CD8-positive, alpha-beta memory T cell (primary cell): ENCODE measurements at regions not wholly inside any gene's neighbourhood (a gene's known extent, or its start where the extent isn't known, plus 50 kb on each side); places are given as distances from the start of the nearest gene placed in this dataset.

Experiments
- CTCF ChIA-PET: fragments of 350-600 bp; sonication (Branson Sonifier 250); formaldehyde crosslinking; loops from one replicate; lab custom pipeline; 2021; ENCODE audit warnings: antibody characterized with exemption; lab: Charles Lee
- POLR2A ChIA-PET: fragments of 350-600 bp; sonication (Branson Sonifier 250); formaldehyde crosslinking; loops from one replicate; lab custom pipeline; 2021; ENCODE audit warnings: antibody characterized with exemption; lab: Charles Lee
- DNase-seq, 5 donors: peaks; one replicate each; pipeline versions ENCODE4 v3.0.0 to v3.0.0-alpha.2; 2020 to 2022; ENCODE audit warnings: mixed read lengths in 1 of 5
- H3K27ac ChIP-seq: one replicate; pipeline ENCODE4 v1.7.0; 2013; ENCODE audit warnings: low read depth, mild to moderate bottlenecking, low read length, moderate library complexity
- H3K27me3 ChIP-seq: 2 replicates; pipeline ENCODE4 v1.7.0; 2013; ENCODE audit warnings: low read length, mild to moderate bottlenecking; ENCODE audit not compliant: insufficient read depth, poor library complexity, severe bottlenecking
- H3K36me3 ChIP-seq: 2 replicates; pipeline ENCODE4 v1.7.0; 2013; ENCODE audit warnings: mild to moderate bottlenecking, low read length, moderate library complexity; ENCODE audit not compliant: insufficient read depth
- H3K4me1 ChIP-seq: 2 replicates; pipeline ENCODE4 v1.7.0; 2013; ENCODE audit warnings: mild to moderate bottlenecking, low read length, moderate library complexity; ENCODE audit not compliant: insufficient read depth
- H3K4me3 ChIP-seq: 2 replicates; pipeline ENCODE4 v1.7.0; 2013; ENCODE audit warnings: mild to moderate bottlenecking, low read length
- H3K9me3 ChIP-seq: 2 replicates; pipeline ENCODE4 v1.7.0; 2013; ENCODE audit warnings: mild to moderate bottlenecking, low read length
- H3K27ac Mint-ChIP-seq, 8 donors: one replicate each; pipeline ENCODE4 v1.8.0; 2020 to 2021; ENCODE audit warnings: mixed read lengths in 8 of 8, mild to moderate bottlenecking in 6 of 8, inconsistent platforms in 3 of 8, moderate library complexity in 3 of 8
- H3K27me3 Mint-ChIP-seq, 2 donors: one replicate each; pipeline ENCODE4 v1.8.0; 2020 to 2021; ENCODE audit warnings: mixed read lengths in 2 of 2, mild to moderate bottlenecking in 1 of 2, moderate library complexity in 1 of 2
- H3K36me3 Mint-ChIP-seq, 3 donors: one replicate each; pipeline ENCODE4 v1.8.0; 2020 to 2021; ENCODE audit warnings: mixed read lengths in 3 of 3, inconsistent platforms in 1 of 3, mild to moderate bottlenecking in 1 of 3
- H3K4me1 Mint-ChIP-seq, 3 donors: one replicate each; pipeline ENCODE4 v1.8.0; 2020 to 2021; ENCODE audit warnings: mixed read lengths in 3 of 3, inconsistent platforms in 1 of 3, mild to moderate bottlenecking in 1 of 3
- H3K4me3 Mint-ChIP-seq, 7 donors: one replicate each; pipeline ENCODE4 v1.8.0; 2020 to 2021; ENCODE audit warnings: mixed read lengths in 7 of 7, mild to moderate bottlenecking in 6 of 7, moderate library complexity in 4 of 7, inconsistent platforms in 2 of 7
- H3K9me3 Mint-ChIP-seq, 5 donors: one replicate each; pipeline ENCODE4 v1.8.0; 2020 to 2022; ENCODE audit warnings: mixed read lengths in 5 of 5, mild to moderate bottlenecking in 3 of 5, moderate library complexity in 2 of 5, inconsistent platforms in 1 of 5

DNA sequence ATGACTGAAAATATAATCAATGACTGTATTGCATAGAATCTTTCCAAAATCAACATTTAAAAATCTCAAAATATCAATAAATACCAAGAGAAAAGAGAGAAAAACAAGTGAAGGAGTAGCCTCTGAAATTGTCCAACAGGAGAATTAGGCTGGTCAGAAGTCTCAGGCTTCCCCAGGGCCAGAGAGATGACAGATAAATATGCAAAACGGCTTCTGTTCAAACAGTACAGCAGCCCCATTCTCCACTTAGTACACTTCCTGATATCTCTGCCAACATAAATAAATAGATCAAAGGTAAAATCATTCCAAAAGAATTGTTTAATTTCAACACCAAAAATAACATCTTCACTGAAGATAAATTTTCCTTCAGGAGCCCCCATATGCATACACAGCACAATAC, 204.7 kb upstream of the GABRA2 start:
- ChIA-PET CTCF (no interaction called here), POLR2A (no interaction called here)
- Mint-ChIP-seq H3K4me1 (no peaks in the 10 kb centered on the region), H3K27ac (no peak overlapping the region), H3K36me3 (no peaks in the 10 kb centered on the region), H3K9me3 (peaks cover 4 to 25% (median 12%) of the 10 kb centered on the region in 5 donors), H3K4me3 (no peak overlapping the region), H3K27me3 (no peaks in the 10 kb centered on the region)
- no peaks in the 10 kb centered on the region for H3K36me3 ChIP-seq
- no peak overlapping the region for H3K4me3 ChIP-seq
- no peak for DNase-seq
- H3K27me3 ChIP-seq = no peaks in the 10 kb centered on the region
- H3K27ac ChIP-seq = no peak overlapping the region
- H3K4me1 ChIP-seq = no peaks in the 10 kb centered on the region
- no peaks in the 10 kb centered on the region for H3K9me3 ChIP-seq

- Histone ChIP-seq H3K27me3 (no peaks in the 10 kb centered on the region), H3K27ac (no peak overlapping the region), H3K9me3 (no peaks in the 10 kb centered on the region), H3K36me3 (no peaks in the 10 kb centered on the region), H3K4me1 (no peaks in the 10 kb centered on the region), H3K4me3 (no peak overlapping the region)
- H3K9me3 Mint-ChIP-seq = peaks cover 0 to 19% (median 5%) of the 10 kb centered on the region in 5 donors
- ChIA-PET CTCF (no interaction called here), POLR2A (no interaction called here)
- no peak overlapping the region for H3K4me3 Mint-ChIP-seq
- H3K27me3 Mint-ChIP-seq = no peaks in the 10 kb centered on the region
- no peak overlapping the region for H3K27ac Mint-ChIP-seq
- no peaks in the 10 kb centered on the region for H3K4me1 Mint-ChIP-seq
- no peaks in the 10 kb centered on the region for H3K36me3 Mint-ChIP-seq
- no peak for DNase-seq
Measured at GRCh38 chr4:46586566-46586965, 196.6 kb upstream of the GABRA2 start.

DNA sequence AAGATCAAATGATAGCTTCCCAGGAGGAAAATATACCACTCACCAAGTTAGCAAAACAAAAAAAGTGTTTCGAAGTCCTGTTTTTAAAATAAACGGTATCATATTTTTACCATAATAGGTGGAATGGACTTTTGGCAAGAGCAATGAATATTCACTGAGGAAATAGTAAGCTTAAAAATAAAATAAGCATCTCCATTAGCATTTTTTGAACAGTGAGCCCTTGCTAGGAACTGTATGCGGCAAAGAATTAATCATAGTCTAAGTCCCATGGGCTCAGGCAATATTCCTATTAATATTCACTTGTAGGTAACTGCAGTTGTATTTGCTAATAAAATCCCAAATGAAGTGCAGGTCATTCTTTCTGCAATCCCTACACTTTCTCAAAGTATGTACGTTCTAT, 191.7 kb upstream of the GABRA2 start:
- CTCF ChIA-PET = no interaction called here
- no peak overlapping the region for H3K4me3 ChIP-seq
- no peaks in the 10 kb centered on the region for H3K4me1 Mint-ChIP-seq
- H3K9me3 Mint-ChIP-seq = peaks cover 0 to 30% (median 0%) of the 10 kb centered on the region in 5 donors
- no peaks in the 10 kb centered on the region for H3K27me3 ChIP-seq
- H3K9me3 ChIP-seq = no peaks in the 10 kb centered on the region
- H3K4me1 ChIP-seq = no peaks in the 10 kb centered on the region
- POLR2A ChIA-PET = no interaction called here
- no peaks in the 10 kb centered on the region for H3K36me3 Mint-ChIP-seq
- H3K27ac Mint-ChIP-seq = no peak overlapping the region
- DNase-seq = no peak
- no peak overlapping the region for H3K4me3 Mint-ChIP-seq
- H3K27ac ChIP-seq = no peak overlapping the region
- H3K36me3 ChIP-seq = no peaks in the 10 kb centered on the region
- no peaks in the 10 kb centered on the region for H3K27me3 Mint-ChIP-seq

DNA sequence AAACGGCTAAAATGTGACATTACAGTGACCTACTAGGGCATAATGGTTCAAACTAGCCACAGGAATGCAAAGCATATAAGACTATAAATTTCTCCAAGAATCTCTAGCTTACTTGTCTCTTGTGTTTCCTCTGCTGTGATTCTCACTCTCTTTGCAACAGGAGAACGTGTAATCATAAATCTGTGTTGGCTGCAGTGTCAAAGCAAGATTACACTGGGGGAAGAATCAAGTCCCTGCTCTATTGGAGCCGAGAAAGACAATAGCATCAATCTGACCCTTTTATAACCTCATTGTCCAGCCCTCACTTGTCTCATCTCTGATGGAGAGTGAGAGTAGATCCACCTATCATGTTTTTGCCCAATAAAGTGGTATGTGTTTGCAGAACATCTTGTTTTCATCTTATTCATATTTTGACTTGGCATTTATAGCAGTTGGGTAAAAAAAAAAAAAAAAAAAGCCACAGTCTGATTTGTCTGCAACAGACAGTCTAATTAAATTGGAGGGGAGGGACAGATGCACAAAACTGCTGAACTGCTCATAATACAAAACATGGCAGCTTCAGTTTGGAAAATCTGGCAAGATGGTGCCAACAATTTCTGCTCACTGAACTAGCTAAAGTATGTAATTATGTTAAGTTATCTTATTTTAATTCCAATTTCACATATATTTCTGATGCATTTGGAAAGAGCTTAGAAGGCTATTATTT, 165.0 kb upstream of the GABRA2 start:
- no peaks in the 10 kb centered on the region for H3K27me3 ChIP-seq
- Mint-ChIP-seq H3K4me3 (no peak overlapping the region), H3K27me3 (no peaks in the 10 kb centered on the region), H3K9me3 (peaks cover 0 to 27% (median 5%) of the 10 kb centered on the region in 5 donors), H3K4me1 (no peaks in the 10 kb centered on the region), H3K36me3 (no peaks in the 10 kb centered on the region), H3K27ac (no peak overlapping the region)
- no peak for DNase-seq
- H3K4me3 ChIP-seq = no peak overlapping the region
- H3K27ac ChIP-seq = no peak overlapping the region
- ChIA-PET CTCF (no interaction called here), POLR2A (no interaction called here)
- H3K4me1 ChIP-seq = no peaks in the 10 kb centered on the region
- no peaks in the 10 kb centered on the region for H3K36me3 ChIP-seq
- no peaks in the 10 kb centered on the region for H3K9me3 ChIP-seq

- Mint-ChIP-seq H3K36me3 (no peaks in the 10 kb centered on the region), H3K27me3 (no peaks in the 10 kb centered on the region), H3K9me3 (peaks cover 0 to 20% (median 5%) of the 10 kb centered on the region in 5 donors), H3K27ac (no peak overlapping the region), H3K4me1 (no peaks in the 10 kb centered on the region), H3K4me3 (no peak overlapping the region)
- ChIA-PET CTCF (no interaction called here), POLR2A (no interaction called here)
- Histone ChIP-seq H3K36me3 (no peaks in the 10 kb centered on the region), H3K27me3 (no peaks in the 10 kb centered on the region), H3K4me3 (no peak overlapping the region), H3K9me3 (no peaks in the 10 kb centered on the region), H3K4me1 (no peaks in the 10 kb centered on the region), H3K27ac (no peak overlapping the region)
- DNase-seq = no peak
Measured at GRCh38 chr4:46550471-46550870, 160.5 kb upstream of the GABRA2 start.

GRCh38 chr4:46549125-46549524, 159.2 kb upstream of the GABRA2 start:
- no peaks in the 10 kb centered on the region for H3K4me1 Mint-ChIP-seq
- ChIA-PET CTCF (no interaction called here), POLR2A (no interaction called here)
- Histone ChIP-seq H3K36me3 (no peaks in the 10 kb centered on the region), H3K4me1 (no peaks in the 10 kb centered on the region), H3K27me3 (no peaks in the 10 kb centered on the region), H3K27ac (no peak overlapping the region), H3K9me3 (no peaks in the 10 kb centered on the region), H3K4me3 (no peak overlapping the region)
- no peaks in the 10 kb centered on the region for H3K27me3 Mint-ChIP-seq
- H3K36me3 Mint-ChIP-seq = no peaks in the 10 kb centered on the region
- peaks cover 0 to 20% (median 4%) of the 10 kb centered on the region in 5 donors for H3K9me3 Mint-ChIP-seq
- H3K27ac Mint-ChIP-seq = no peak overlapping the region
- H3K4me3 Mint-ChIP-seq = no peak overlapping the region
- DNase-seq = no peak

DNA sequence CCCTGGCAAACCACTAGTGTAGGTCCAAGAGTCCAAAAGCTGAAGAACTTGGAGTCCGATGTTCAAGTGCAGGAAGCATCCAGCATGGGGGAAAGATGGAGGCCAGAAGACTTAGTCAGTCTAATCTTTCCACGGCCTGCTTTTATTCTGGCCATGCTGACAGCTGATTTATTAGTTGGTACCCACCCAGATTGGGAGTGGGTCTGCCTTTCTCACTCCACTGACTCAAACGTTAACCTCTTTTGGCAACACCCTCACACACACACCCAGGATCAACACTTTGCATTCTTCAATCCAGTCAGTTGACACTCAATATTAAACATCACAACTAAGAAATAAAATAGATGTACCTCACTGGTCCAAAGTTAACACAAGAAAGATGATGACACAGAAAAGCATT, 134.8 kb upstream of the GABRA2 start:
- Histone ChIP-seq H3K27ac (no peak overlapping the region), H3K27me3 (no peaks in the 10 kb centered on the region), H3K9me3 (no peaks in the 10 kb centered on the region), H3K36me3 (no peaks in the 10 kb centered on the region), H3K4me1 (no peaks in the 10 kb centered on the region), H3K4me3 (no peak overlapping the region)
- no peak for DNase-seq
- POLR2A ChIA-PET = no interaction called here
- no peak overlapping the region for H3K27ac Mint-ChIP-seq
- CTCF ChIA-PET = no interaction called here
- no peaks in the 10 kb centered on the region for H3K4me1 Mint-ChIP-seq
- H3K4me3 Mint-ChIP-seq = no peak overlapping the region
- no peaks in the 10 kb centered on the region for H3K27me3 Mint-ChIP-seq
- no peaks in the 10 kb centered on the region for H3K36me3 Mint-ChIP-seq
- peaks cover 0 to 6% (median 5%) of the 10 kb centered on the region in 5 donors for H3K9me3 Mint-ChIP-seq

DNA sequence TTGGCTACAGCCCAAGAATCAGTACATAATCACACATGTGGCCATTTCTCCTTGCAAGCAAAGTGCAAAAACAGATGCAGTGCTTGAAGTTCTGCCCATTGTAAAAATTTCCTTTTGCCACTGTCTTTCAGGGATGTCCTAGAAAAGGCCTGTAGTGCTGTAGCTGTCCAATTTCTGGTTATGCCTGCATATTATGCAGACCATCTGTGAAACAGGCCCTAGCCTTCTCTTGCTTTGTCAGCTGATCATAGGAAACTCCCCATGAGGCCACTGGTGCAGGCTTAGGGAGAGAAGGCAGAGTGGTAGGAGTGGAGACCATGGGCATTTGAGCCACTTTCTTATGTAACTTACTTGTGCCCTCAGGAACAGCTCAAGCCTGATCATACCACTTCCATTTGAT, 130.4 kb upstream of the GABRA2 start:
- Histone ChIP-seq H3K4me1 (no peaks in the 10 kb centered on the region), H3K27ac (no peak overlapping the region), H3K9me3 (no peaks in the 10 kb centered on the region), H3K27me3 (no peaks in the 10 kb centered on the region), H3K36me3 (no peaks in the 10 kb centered on the region), H3K4me3 (no peak overlapping the region)
- CTCF ChIA-PET = no interaction called here
- no peaks in the 10 kb centered on the region for H3K4me1 Mint-ChIP-seq
- POLR2A ChIA-PET = no interaction called here
- no peaks in the 10 kb centered on the region for H3K27me3 Mint-ChIP-seq
- peaks cover 0 to 7% (median 3%) of the 10 kb centered on the region in 5 donors for H3K9me3 Mint-ChIP-seq
- H3K36me3 Mint-ChIP-seq = no peaks in the 10 kb centered on the region
- no peak overlapping the region for H3K27ac Mint-ChIP-seq
- no peak for DNase-seq
- no peak overlapping the region for H3K4me3 Mint-ChIP-seq
